Anterior cingulate cortex (tissue), 58 donors: ENCODE measurements at regions not wholly inside any gene's neighbourhood (a gene's known extent, or its start where the extent isn't known, plus 50 kb on each side); places are given as distances from the start of the nearest gene placed in this dataset.

Experiments
- DNase-seq, 58 donors: peaks; one replicate each; lab custom pipeline; 2025; lab: John Stamatoyannopoulos, UW

DNA sequence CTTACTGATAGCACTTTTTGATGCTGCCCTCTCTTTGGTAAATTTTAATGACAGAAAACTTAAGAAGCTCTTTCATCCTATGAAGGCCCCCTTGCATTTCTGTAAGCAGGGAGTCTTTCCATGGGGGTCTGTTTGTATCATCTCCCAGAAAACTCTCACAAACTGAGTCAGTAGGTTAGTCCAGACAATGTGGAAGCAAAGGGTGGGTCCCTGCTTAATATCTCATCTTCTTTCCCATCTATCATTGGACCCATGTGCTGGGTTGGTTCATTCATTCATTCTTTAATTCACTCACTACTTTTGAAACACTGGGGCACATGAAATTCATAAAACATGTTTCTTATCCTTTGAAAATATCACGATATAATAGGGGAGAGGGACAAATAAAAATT is 164.3 kb downstream of the NTMT2 start:
- no peak for DNase-seq

DNA sequence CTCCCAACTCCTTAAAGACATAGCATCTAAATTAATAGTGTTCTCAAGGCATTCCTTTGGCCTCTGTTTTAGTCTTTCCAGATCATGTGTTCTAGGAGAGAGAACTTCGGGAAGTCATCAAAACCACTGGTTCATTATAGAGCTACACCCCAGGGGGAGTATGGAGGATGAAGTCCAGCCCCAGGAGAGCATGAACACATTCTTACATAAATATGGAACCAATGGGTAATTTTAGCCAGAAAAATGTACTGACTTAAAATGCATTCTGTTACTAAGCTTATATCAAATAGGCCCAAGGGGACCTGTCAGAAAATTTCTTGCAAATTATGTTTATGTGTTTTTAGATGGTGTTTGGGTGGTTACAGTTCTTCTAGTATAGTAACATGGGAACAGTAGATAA is 165.2 kb downstream of the NTMT2 start:
- no peak for DNase-seq

DNA sequence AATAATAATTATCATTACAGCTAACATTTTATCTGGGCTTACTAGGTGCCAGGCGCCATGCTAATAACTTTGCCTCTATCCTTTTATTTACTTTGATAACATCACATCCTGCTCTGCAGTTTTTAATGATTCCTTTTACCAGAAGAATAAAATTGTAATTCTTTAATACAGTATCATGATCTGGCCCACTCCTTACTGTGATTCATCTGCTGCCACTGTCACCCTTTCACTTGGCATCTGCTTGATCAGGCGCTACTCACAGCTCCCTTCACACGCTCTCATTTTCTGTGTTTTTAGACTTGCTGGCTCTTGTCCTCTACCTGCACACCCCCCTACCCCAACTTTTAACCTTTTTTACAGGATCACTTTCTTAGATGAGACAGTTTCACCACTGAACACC is 167.5 kb downstream of the NTMT2 start:
- DNase-seq: no peak

DNA sequence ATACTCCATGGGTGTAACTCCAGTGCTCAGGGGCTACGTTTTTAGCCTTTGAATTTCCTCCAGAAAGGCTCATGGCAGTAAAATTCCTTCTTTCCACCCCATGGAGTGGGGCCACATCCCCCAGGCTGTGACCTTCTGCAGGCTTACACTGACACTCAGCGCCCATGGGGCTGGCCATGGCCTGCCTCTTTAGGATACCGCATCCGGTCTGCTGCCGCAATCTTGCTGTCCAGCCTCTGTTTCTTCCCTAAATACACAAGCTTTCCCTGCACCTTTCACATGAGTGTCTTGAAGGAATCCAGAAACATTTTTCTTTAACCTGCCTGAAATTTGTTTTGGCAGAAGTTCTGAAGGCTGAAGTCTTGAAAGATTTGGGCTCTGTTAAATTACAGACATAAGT is 170.5 kb downstream of the NTMT2 start:
- no peak for DNase-seq

DNA sequence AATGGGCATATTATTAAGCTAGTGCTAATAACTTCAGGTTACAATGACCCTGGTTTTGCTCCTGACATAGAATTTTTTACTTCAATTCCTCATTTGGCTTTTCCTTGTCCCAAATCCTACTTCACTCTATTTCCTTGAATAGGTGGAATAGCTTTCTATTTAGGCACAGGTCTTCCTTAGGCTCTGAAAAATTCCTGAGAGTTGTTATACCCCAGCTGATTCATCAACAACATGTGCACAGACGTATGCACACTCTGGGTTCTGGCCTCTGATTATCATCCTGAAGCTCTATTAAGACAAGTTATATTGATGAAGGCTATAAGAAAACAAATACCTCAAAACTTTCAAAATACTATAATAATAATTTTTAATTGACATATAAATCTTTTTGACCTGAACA is 172.4 kb downstream of the NTMT2 start:
- no peak for DNase-seq

DNA sequence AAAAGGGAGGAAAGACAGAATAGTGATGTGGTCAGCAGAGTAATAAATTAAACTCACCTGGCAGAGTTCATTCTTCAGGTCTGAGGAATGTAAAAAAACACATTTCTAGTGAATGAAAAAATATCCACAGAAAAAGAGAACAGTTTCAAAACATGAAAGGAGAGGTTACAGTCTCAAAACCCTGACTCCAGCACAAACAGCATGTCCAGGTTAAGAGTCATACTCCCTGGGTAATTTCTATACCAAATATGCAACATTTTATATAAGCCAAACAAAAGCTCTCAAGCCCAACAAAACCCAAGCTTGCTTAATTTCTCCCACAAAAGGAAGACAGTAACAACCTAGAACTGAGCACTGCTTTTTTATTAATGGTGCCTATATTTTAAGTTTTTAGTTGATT is 173.0 kb downstream of the NTMT2 start:
- no peak for DNase-seq

DNA sequence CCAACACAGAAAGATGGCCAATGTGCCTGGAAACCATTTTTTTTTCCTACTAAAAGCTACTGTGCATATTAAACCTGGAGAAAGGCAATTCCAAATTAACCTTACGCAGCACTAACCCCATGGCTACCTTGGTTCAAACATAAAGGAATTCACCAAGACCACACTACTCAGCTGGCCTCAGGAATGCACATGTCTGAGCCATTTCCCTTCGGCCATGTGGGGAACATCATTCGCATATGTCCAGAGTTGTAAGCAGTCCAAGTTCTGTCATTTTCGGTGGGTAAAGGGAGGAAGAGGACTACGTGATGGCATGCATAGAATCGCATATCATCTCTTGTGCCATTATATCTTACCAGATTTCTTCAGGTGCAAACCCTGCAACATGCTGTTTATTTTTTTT is 175.4 kb downstream of the NTMT2 start:
- DNase-seq: no peak

DNA sequence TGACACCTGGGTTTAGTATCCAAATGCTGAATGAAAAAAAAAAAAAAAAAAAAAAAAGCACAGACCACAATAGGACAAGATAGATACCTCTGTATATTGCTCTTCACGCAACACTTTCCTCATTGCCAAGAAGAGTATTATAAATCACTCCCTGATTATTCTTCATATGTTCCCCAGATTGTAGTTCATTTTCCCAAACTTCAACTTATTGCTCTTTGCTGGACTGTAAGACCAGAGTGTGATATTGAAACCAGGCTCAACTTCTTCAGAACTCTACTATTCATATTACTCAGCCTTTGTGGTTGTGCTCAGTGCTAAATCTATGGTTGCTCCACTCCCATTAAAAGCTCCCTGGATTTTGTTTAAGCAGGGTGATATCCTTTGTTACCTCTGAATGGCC is 180.4 kb downstream of the NTMT2 start:
- no peak for DNase-seq

DNA sequence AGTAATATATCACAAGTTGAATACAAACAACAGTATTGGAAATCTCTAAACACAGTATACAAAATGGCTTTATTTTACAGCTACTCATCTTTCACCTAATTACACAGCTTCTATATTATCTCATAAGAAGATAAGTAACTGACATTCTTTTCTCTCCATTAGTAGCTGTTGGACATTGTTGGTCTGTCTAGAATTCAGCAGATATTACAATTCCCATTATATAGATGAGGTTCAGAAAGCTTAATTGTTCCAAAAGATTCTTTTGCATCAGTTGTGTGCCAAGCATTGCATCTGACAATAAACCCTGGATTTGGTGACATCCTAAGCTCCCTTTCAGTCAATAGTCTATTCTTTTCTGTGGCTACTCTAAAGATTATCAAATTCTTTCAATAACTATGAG is 187.0 kb downstream of the NTMT2 start:
- DNase-seq: no peak

DNA sequence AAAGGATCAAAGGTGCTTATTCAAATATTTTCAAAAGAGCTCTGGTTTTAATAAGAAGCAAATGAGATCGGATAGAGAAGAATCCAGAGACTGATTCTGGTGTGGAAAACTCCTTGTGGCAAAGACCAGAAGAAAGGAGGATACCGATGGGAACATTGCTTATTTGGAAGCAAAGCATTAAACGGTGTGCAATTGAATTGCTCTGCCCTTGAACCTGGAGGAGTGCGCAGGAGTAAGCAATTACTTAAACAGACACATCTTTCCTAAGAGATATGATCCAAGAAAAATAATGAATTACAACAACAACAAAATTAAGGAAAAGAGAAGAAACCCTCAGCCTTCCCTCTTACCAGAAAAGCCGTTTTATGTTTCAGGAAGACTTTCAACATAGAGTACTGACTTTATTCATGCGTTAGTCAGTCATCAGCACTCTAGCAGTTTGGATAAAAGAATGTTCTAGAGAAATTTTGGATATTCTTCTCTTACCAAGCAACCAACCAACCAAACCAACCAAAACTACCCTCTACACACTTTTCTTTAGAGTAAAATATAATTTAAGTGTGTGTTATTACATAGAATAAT is 191.7 kb downstream of the NTMT2 start:
- no peak for DNase-seq

DNA sequence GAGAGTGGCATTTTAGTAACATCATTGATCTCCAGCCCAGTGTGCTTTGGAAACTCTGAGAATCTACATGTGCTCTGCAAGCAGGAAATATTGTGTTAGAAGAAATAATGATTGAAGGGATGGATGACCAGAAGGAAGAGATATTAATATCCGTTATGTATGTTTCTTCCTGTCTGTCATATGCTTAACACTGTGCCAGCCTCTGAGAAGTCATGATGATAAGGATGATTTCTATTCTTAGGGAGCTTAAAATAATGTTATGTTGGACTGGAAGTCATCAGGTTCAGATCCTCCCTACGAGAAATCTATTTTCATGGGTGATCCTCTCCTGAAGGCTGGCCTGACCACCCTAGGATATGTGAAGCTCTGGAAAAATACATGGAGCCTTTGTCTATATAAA is 192.4 kb upstream of the GORAB start:
- DNase-seq: no peak

DNA sequence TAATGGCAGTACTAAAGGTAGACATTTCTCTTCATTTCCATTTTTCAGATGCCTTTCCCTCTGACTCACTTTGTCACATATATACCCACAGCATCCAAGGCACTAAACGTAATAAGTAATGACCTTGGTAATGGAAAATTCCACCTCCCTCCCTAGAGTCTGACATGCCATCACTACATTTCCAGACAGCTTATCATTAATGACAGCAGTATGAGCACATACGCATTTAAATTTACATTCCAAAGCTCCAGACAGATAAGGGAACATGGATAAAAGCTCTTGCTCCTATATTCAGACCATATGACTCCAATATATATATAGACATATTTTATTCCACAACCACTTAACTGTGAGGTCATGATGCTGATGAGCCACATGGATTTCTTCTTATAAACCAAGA is 191.7 kb upstream of the GORAB start:
- DNase-seq: no peak

DNA sequence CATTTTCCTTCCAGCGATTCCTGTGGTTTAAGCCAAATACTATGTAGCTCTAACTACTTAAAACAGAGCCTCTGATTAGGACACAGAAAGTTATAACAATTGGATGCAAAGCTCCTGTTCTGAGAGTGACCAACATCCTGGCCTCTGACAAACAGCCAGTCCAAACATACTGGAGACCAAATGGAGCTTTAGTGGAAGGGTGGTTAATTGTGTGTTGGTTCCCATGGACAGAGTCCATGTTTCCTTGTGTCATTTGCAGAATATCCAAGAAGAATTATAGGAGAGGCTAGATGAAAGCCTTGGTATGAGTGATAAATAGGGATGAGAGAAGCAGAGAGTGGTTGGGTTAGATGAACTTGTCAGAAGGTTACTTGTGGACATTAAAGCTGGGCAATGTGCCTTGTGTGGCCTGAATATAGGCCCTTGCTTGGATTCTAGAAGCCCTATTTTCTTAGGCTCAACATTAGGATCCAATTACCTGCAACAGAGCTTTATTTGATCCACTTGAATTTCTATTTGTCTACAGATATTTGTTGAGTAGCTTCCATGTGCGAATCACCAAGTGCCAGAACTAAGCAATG is 180.5 kb upstream of the GORAB start:
- DNase-seq: no peak

DNA sequence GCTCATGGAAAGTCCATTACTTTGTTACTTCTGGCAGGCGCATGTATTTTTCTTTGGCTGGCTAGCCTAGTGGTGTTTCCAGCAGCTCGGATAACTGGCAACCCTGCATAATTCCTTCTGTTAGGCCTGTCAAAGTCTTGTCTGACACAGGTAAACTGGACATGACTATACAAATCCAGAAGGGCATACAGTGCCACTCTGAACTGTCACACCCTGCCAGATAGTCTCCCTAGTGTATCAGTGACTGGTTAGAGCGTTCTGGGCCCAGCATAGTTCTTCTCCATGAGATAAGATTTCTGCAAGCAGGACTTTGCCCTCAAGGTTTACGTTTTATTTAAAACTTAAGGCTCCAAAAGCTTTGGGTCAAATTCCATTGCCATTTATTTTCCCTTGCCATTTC is 177.7 kb upstream of the GORAB start:
- no peak for DNase-seq

DNA sequence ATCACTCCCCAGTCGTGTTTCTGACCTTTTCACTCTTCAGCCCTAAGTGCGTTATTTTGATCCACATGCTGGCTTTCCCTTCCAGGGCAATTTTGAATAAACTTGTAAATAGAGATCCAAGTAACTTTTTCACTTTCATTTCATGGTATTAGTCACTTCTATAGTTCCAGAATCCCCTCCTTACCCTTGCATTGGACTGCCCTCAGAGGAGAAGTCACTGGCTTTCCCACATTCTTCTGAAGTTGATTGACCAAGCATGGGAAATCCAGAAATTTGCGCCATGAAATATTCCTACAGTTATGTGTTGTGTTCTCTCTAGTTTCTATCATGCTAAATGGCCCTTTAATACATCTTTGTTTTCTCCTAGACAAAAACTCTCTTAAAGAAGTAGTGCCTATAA is 177.3 kb upstream of the GORAB start:
- DNase-seq: no peak

DNA sequence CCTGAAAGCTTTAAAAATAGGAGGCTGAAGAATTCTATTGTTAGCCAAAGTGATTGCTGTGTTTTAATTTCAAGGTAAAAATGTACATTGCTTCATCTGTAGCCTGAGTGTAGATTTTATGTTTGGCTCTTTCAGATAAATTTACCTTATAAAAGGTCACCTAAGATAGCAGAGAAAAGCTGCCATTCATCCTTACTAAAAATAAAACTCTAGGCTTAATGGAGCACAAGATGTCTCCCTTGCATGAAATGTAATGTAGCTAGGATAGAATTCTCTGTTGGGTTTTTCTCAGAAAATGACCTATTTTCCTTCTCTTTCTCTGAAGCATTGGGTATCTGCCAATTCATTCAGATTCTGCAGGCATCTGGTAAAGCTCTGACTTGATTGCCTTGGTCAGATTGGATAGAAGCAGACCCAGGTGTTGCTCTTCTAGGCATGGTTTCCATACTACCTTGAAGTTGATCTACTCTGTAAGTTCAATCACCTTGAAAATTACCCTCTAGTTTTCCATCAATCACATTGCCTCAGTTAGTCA is 176.6 kb upstream of the GORAB start:
- no peak for DNase-seq

DNA sequence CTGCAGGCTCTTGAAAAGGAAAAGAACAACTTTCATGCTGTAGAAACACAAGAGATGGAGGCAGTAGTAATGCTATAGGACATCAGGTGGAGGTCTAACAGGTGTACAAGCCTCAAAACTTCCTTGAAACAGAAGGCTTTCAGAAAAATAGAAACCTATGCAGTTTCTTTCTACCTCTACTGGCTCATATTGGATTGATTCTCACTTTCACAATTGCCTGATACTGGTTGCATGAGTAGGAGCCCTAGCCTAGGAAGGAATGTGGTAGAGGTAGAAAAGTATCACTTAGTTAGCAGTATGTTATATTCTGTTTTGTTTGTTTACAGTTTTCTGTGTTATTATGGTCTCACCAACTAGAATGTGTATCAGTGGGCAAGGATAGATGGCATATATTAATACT is 175.4 kb upstream of the GORAB start:
- no peak for DNase-seq

DNA sequence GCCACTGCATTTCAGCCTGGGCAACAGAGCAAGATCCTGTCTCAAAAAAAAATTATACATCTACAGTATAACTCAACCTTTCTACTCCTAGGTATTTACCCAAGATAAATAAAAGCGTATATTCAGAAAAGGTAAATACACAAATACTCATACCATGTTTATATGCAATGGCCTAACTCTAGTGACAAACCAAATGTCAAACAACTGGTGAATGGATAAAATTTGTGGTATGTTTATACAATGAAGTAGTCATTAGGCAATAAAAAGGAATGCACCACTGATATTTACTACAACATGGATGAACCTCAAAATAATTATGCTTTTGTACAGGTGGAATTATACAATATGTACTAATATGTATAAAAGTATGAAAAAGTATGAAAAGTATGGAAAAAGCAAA is 174.2 kb upstream of the GORAB start:
- DNase-seq: no peak

DNA sequence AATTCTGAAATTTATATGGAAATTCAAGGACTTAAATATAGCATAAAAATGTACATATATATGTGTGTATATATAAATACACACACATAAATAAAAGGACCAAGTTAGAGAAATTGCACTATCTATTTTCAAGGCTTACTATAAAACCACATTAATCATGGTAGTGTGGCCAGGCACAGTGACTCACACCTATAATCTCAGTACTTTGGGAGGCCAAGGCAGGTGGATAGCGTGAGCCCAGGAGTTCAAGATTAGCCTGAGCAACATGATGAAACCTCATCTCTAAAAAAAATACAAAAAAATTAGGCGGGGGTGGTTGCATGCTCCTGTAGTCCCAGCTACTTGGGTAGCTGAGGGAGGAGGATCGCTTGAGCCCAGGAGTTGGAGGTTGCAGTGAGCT is 171.4 kb upstream of the GORAB start:
- DNase-seq: no peak

DNA sequence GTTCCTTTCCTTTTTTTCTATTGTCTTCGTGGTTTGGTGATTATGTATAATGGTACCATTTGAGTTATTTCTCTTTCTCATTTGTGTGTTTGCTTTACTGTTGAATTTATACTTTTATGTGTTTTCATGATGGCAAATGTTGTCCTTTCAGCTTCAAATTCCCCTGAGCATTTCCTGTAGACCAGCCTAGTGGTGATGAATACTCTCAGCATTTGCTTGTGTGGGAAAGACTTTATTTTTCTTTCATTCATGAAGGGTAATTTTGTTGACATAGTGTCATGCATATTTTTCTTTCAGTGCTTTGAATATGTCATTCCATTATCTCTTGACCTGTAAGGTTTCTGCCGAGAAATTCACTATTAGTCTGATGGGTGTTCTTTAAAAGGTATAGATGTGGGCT is 166.6 kb upstream of the GORAB start:
- no peak for DNase-seq

DNA sequence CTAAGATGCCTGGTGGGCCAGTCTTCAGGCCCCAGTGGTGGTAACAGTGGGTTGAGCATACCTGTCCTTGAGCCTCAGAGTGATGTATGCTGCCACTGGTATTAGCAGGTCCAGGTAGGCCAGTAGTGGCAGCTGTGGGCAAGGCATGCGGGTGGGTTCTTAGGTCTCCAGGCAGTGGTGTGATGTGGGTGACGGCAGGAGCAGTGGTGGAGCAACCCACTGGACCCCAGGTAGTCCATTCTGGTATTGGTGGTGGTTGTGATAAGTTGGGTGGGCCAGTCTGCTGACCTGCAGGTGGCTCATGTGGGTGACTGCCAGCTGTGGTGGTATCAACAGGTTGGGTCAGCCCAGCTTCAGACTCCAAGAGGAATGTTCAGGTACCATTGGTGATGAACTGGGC is 165.0 kb upstream of the GORAB start:
- no peak for DNase-seq

DNA sequence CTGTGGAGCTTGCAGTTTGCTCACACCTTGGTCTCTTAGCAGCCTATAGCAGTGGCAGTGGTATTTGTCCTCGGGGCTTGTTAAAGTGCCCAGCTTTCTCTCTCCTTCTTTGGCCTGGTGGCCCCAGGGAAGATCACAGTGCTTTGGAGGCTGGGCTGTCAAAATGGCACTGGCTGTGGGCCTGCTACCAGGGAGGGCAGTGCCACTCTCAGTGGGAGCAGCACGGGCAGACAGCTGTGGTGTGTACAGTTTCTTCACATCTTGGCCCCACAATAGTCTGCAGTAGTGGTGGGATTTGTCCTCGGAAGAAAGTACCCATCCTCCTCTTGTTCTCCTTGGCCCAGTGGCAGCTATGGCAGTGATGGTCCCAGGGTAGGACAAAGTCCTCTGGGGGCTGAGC is 164.4 kb upstream of the GORAB start:
- DNase-seq: no peak

DNA sequence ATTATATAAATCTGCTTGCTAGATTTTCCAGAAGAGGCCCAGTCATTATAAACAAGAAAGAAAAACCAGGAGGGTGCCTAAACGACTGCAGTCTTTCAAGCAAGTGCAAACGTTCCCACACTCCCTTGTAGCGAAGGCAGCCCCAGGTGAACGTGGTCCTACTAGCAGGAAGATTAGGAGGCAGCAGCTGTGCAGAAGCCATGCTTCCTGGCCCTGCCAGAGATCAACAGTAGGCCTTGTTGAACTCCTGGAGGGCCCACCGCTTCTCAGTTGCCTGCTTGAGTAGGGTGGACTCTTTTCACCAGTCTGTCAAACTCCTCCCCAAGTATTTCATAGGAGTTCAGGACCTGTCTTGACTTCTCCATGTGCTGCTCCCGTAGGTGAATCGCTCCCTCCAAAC is 163.0 kb upstream of the GORAB start:
- DNase-seq: no peak
